OCI-LY3 (cell line): ENCODE measurements at regions not wholly inside any gene's neighbourhood (a gene's known extent, or its start where the extent isn't known, plus 50 kb on each side); places are given as distances from the start of the nearest gene placed in this dataset.

Source experiments
- EZH2phosphoT487 ChIP-seq: fragments of 200-600 bp; shearing (Covaris generic); IDR thresholded peaks from 2 replicates; pipeline ENCODE4 v1.6.1; 2018; ENCODE audit warnings: antibody characterized with exemption, mixed run types, low read depth
- TF ChIP-seq, protein P1 (sequence below): fragments of 200-600, 300-600 bp; sonication (generic); IDR thresholded peaks from 2 replicates; pipeline ENCODE4 v1.5.1; 2014; ENCODE audit warnings: antibody characterized with exemption, low read length, low read depth

DNA sequence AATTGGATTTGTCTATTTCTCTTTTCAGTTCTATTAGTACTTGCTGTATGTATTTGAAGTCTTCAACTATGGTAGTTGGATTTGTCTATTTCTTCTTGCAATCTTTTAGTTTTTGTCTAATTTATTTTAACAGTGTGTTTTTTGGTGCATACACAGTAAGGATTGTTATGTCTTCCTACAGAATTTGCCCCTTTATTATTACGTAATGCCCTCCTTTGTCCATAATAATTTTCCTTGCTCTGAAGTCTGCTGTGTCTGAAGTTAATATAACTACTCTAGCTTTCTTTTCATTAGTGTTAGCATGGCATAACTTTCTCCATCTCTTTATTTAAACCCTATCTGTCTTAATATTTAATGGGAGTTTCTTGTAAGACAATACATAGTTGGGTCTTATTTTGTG lies 105.1 kb upstream of the STT3B start:
- TF ChIP-seq, protein P1, sequence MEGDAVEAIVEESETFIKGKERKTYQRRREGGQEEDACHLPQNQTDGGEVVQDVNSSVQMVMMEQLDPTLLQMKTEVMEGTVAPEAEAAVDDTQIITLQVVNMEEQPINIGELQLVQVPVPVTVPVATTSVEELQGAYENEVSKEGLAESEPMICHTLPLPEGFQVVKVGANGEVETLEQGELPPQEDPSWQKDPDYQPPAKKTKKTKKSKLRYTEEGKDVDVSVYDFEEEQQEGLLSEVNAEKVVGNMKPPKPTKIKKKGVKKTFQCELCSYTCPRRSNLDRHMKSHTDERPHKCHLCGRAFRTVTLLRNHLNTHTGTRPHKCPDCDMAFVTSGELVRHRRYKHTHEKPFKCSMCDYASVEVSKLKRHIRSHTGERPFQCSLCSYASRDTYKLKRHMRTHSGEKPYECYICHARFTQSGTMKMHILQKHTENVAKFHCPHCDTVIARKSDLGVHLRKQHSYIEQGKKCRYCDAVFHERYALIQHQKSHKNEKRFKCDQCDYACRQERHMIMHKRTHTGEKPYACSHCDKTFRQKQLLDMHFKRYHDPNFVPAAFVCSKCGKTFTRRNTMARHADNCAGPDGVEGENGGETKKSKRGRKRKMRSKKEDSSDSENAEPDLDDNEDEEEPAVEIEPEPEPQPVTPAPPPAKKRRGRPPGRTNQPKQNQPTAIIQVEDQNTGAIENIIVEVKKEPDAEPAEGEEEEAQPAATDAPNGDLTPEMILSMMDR, result no peak
- TF ChIP-seq EZH2phosphoT487, result no peak
